ENCODE measurements at regions not wholly inside any gene's neighbourhood (a gene's known extent, or its start where the extent isn't known, plus 50 kb on each side); places are given as distances from the start of the nearest gene placed in this dataset.

- DNase-seq, result no peak
- intact Hi-C loops (cut with micrococcal nuclease), result no loop called here
- Mint-ChIP-seq H3K9me3 (no peaks in the 10 kb centered on the region), H3K36me3 (ENCODE audit: low read depth) (no peaks in the 10 kb centered on the region), H3K27me3 (ENCODE audit: low read depth) (no peaks in the 10 kb centered on the region), H3K4me1 (ENCODE audit: low read depth) (no peaks in the 10 kb centered on the region), H3K4me3 (no peak overlapping the region), H3K27ac (no peak overlapping the region)
- CTCF ChIA-PET, result no interaction called here
Observed at GRCh38 chr10:78181381-78182055, 147.9 kb downstream of the RPS24 start.

GRCh38 chr10:78182841-78183240 lies 149.2 kb downstream of the RPS24 start:
- no peaks in the 10 kb centered on the region for H3K9me3 Mint-ChIP-seq
- DNase-seq, result no peak
- H3K4me3 Mint-ChIP-seq, result no peak overlapping the region
- no peaks in the 10 kb centered on the region for H3K27me3 Mint-ChIP-seq (ENCODE audit: low read depth)
- H3K4me1 Mint-ChIP-seq (ENCODE audit: low read depth), result no peaks in the 10 kb centered on the region
- intact Hi-C loops (cut with micrococcal nuclease), result no loop called here
- H3K27ac Mint-ChIP-seq, result no peak overlapping the region
- no peaks in the 10 kb centered on the region for H3K36me3 Mint-ChIP-seq (ENCODE audit: low read depth)
- CTCF ChIA-PET, result no interaction called here

DNA sequence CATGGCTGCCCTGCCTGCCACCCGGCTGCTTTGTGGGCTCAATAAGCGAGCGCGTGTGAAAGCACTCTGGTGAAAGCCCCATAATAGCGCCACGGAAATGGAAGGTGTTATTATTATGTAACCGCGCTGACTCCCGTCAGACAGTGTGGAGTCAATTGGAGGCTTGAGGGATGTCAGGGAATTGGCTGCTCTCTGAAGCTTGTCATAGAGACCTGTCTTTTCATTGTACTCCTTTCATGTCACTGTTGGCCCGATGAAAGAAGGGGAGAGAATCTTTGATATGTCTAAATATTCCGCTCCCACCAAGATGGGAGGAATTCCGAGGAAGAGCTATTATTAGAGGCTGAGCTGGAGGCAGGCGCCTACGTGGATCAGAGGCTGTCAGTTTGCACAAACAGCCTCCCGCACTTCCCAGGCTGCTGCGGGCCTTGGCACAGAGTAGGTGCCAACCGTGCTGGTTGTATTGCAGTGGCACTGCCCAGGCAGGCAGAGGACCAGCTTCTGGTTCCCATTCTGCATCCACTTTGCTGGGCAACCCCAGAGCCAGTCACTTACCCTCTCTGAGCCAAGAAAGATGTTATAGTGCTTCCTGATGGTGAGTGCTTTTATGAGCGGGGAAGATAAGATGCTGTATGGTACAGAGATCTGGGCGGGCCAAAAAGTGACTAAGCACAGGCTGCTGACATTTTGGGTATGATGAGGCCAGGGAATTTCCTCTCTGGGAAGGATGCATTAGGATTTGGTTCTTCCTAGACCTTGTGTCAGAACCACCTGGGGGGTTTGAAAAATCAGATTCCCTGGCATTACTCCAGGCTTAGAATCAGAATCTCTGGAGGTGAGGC lies 151.4 kb downstream of the RPS24 start:
- no peaks in the 10 kb centered on the region for H3K4me1 Mint-ChIP-seq (ENCODE audit: low read depth)
- CTCF ChIA-PET, result no interaction called here

DNA sequence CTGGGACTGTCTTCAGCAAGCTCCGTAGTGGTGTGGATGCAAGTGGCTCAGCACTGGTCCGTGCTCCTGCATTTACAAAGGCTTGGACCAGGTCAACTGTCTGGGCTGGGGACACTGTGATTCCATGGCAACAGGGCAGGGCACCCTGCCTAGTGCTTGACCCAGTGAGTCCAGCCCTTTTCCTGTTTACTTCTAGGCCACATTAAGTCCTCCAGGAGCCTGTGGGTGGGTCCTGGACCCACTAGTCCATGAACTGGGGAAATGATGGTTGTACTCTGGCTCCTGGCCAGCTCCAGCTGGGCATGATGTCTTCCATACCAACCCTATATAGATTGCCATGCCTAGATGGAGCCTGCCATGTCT lies 152.0 kb downstream of the RPS24 start:
- Mint-ChIP-seq H3K27me3 (ENCODE audit: low read depth) (no peaks in the 10 kb centered on the region), H3K4me3 (no peak overlapping the region), H3K27ac (no peak overlapping the region), H3K9me3 (no peaks in the 10 kb centered on the region), H3K36me3 (ENCODE audit: low read depth) (no peaks in the 10 kb centered on the region), H3K4me1 (ENCODE audit: low read depth) (no peaks in the 10 kb centered on the region)
- CTCF ChIA-PET, result no interaction called here
- intact Hi-C loops (cut with micrococcal nuclease), result no loop called here
- DNase-seq, result no peak

More for the DNA sequence above, 151.4 kb downstream of the RPS24 start:
- Mint-ChIP-seq H3K36me3 (ENCODE audit: low read depth) (no peaks in the 10 kb centered on the region), H3K4me3 (no peak overlapping the region), H3K9me3 (no peaks in the 10 kb centered on the region), H3K27ac (no peak overlapping the region), H3K27me3 (ENCODE audit: low read depth) (no peaks in the 10 kb centered on the region)
- DNase-seq, result no peak
- intact Hi-C loops (cut with micrococcal nuclease), result no loop called here

- no peaks in the 10 kb centered on the region for H3K27me3 Mint-ChIP-seq (ENCODE audit: low read depth)
- no peaks in the 10 kb centered on the region for H3K9me3 Mint-ChIP-seq
- no peak for DNase-seq
- H3K36me3 Mint-ChIP-seq (ENCODE audit: low read depth), result no peaks in the 10 kb centered on the region
- no peaks in the 10 kb centered on the region for H3K4me1 Mint-ChIP-seq (ENCODE audit: low read depth)
- CTCF ChIA-PET, result no interaction called here
- intact Hi-C loops (cut with micrococcal nuclease), result no loop called here
- no peak overlapping the region for H3K27ac Mint-ChIP-seq
- no peak overlapping the region for H3K4me3 Mint-ChIP-seq
Observed at GRCh38 chr10:78186572-78186971, 152.9 kb downstream of the RPS24 start.

GRCh38 chr10:78187371-78187770 lies 153.7 kb downstream of the RPS24 start:
- CTCF ChIA-PET, result no interaction called here
- intact Hi-C loops (cut with micrococcal nuclease), result no loop called here
- no peaks in the 10 kb centered on the region for H3K4me1 Mint-ChIP-seq (ENCODE audit: low read depth)

DNA sequence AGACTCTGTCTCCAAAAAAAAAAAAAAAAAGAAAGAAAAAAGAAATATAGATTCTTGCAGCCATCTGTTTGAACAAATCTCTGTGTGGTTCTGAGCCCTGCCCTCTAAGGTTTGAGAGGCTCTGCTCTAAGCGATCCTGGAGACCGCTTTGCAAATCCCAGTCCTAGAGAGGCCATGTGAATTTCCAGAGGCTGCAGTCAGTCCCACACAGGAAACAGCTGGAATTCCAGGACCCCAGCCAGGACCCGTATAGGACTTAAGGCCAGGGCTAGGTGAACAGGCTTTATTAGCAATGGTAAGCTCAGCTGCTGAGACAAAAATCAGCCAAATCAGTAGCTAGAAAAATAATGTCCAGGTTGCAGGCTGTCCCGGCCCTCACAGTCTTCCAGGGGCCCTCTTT lies 154.8 kb downstream of the RPS24 start:
- no peak for DNase-seq
- Mint-ChIP-seq H3K4me1 (ENCODE audit: low read depth) (no peaks in the 10 kb centered on the region), H3K36me3 (ENCODE audit: low read depth) (no peaks in the 10 kb centered on the region), H3K27ac (no peak overlapping the region), H3K9me3 (peaks cover 3% of the 10 kb centered on the region), H3K4me3 (no peak overlapping the region), H3K27me3 (ENCODE audit: low read depth) (no peaks in the 10 kb centered on the region)
- CTCF ChIA-PET, result no interaction called here
- intact Hi-C loops (cut with micrococcal nuclease), result no loop called here

More at GRCh38 chr10:78187371-78187770, 153.7 kb downstream of the RPS24 start:
- Mint-ChIP-seq H3K4me3 (no peak overlapping the region), H3K36me3 (ENCODE audit: low read depth) (no peaks in the 10 kb centered on the region), H3K9me3 (no peaks in the 10 kb centered on the region), H3K27ac (no peak overlapping the region), H3K27me3 (ENCODE audit: low read depth) (no peaks in the 10 kb centered on the region)
- DNase-seq, result no peak

DNA sequence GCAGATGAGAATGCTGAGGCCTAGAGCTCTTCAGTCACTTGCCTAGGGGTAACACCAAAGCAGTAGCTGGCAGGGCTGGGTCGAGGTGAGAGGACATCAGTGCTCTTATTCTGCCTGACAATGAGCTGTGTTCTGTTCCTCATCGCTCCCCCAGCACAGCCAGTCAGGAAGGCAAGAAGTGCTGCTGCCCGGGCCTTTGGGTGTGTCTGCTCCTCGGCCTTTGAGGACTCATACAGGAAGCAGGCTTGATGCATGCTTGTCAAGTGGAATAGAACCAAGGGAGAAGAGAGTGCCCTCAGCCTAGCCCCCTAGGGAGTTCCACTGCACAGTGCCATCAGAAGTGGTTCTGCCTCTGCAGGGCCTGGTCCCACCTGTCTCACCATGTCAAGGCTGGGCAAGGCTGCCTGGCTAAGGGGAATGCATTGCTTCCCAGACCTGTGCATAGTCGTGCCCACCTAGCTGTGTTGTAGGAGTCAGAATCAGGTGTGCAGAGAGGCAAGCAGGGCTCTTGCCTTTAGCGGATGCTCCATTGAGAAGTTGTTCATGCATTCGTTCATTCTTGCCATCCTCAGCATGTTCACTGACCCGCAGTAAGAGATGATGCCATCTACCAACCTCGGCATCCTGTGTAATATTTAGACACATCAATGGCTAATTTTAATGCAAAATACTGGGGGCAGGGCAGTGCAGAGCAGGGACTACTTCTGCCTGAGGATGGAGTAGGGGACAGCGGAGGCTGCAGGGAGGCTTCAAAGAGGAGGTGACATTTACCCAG lies 156.6 kb downstream of the RPS24 start:
- intact Hi-C loops (cut with micrococcal nuclease), result no loop called here
- CTCF ChIA-PET, result no interaction called here
- no peaks in the 10 kb centered on the region for H3K27me3 Mint-ChIP-seq (ENCODE audit: low read depth)
- no peaks in the 10 kb centered on the region for H3K4me1 Mint-ChIP-seq (ENCODE audit: low read depth)
- H3K27ac Mint-ChIP-seq, result no peak overlapping the region
- no peak overlapping the region for H3K4me3 Mint-ChIP-seq
- no peaks in the 10 kb centered on the region for H3K36me3 Mint-ChIP-seq (ENCODE audit: low read depth)
- H3K9me3 Mint-ChIP-seq, result peaks cover 3% of the 10 kb centered on the region
- no peak for DNase-seq

DNA sequence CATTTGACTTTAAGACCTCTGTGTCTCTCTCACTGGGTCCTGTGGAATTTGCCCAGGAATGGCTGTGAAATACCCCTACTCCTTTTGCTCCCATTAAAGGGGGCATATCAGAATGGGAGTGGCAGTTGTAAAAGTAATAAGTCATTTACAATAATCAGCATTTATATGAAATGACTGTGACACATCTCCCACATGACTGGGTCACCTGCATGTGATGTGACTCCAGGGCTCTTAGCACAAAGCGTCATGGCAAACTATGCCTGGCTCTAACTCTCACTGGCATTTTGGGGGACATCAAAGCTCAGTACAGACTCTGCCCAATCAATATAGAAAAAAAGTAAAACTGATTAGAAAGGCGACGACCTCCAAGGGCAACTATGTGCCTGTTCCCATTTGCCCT lies 157.6 kb downstream of the RPS24 start:
- CTCF ChIA-PET, result no interaction called here
- Mint-ChIP-seq H3K9me3 (peaks cover 3% of the 10 kb centered on the region), H3K27ac (no peak overlapping the region), H3K36me3 (ENCODE audit: low read depth) (no peaks in the 10 kb centered on the region), H3K4me1 (ENCODE audit: low read depth) (no peaks in the 10 kb centered on the region), H3K4me3 (no peak overlapping the region), H3K27me3 (ENCODE audit: low read depth) (no peaks in the 10 kb centered on the region)
- no peak for DNase-seq
- intact Hi-C loops (cut with micrococcal nuclease), result no loop called here

DNA sequence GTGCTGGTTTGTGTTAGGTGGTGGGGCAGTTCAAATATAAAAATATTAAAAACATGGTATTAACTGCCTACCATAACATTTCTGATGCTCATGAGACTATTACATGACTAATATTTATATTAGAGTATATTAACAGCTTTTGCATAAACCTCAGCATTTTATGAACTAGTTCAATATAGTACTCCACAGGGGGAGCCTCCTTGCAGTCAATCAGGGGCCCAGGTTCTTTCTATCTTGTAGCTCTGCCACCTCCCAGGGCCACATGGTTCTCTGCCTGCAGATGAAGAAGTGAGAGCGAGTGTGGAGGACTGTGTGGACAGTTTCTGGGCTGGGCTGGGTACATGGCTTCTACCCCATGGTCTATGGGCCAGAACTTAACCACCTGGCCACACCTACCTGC lies 159.5 kb downstream of the RPS24 start:
- Mint-ChIP-seq H3K4me3 (no peak overlapping the region), H3K9me3 (peaks cover 3% of the 10 kb centered on the region), H3K27me3 (ENCODE audit: low read depth) (no peaks in the 10 kb centered on the region), H3K4me1 (ENCODE audit: low read depth) (no peaks in the 10 kb centered on the region), H3K27ac (no peak overlapping the region), H3K36me3 (ENCODE audit: low read depth) (no peaks in the 10 kb centered on the region)
- no peak for DNase-seq
- CTCF ChIA-PET, result no interaction called here
- intact Hi-C loops (cut with micrococcal nuclease), result no loop called here

DNA sequence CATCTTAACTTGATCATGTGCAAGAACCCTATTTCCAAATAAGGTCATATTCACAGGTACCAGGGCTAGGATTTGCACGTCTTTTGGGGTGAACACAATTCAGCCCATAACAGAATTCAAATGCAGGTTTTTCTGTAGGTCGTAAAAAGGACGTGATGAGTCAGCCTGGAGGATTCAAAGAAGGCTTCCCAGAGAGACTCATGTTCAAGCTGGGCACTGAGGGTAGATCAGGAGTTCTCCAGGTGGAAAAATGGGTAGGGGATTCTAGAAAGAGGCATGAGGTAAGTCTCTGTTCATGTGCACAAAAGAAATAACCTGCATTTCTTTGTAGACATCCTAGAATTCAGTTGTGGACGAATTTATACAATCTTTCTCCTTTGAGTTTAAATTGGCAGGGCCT lies 160.4 kb downstream of the RPS24 start:
- no peak overlapping the region for H3K4me3 Mint-ChIP-seq
- peaks cover 3% of the 10 kb centered on the region for H3K9me3 Mint-ChIP-seq
- H3K4me1 Mint-ChIP-seq (ENCODE audit: low read depth), result no peaks in the 10 kb centered on the region
- intact Hi-C loops (cut with micrococcal nuclease), result no loop called here
- H3K36me3 Mint-ChIP-seq (ENCODE audit: low read depth), result no peaks in the 10 kb centered on the region
- H3K27me3 Mint-ChIP-seq (ENCODE audit: low read depth), result no peaks in the 10 kb centered on the region
- DNase-seq, result no peak
- no peak overlapping the region for H3K27ac Mint-ChIP-seq
- CTCF ChIA-PET, result no interaction called here

DNA sequence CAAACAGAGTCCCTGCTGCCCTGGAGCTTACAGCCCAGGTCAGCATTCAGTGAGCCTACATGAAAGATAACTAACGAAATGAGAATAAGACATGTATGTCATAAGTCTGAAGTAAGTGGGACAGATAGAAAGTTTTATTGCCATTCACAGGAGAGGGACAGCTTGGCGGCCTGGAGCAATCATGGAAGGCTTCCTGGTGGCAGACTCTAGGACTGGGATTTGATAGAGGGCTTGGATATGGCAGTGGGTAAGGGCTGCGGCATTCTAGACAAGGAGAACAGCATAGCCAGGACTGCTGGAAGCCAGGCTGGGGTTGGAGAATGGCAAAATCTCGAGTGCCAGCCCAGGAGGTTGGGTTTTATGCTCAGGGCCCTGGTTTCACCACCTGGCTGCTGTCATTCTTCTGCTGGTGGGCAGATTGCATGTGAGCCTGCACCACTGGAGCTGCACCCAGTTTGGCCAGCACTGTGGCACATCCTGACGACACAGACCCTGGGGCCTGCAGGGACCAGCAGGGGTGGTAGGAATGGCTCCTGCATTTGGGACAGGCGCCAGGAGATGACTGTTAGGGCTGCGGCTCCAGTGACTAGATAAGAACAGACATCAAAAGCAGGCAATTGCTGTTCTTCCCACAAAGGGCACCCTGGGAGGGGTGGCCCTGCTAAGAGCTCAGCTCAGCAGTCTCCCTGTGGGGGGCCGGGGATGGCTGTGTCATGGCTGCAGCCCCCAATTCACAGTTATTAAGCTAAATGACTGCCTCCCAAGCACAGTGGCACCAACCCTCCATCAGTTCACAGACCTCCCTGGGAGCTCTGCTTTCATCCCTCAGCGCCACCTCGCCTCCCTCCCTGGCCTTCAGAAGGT lies 161.1 kb downstream of the RPS24 start:
- DNase-seq, result no peak
- Mint-ChIP-seq H3K27ac (no peak overlapping the region), H3K9me3 (peaks cover 3% of the 10 kb centered on the region), H3K4me1 (ENCODE audit: low read depth) (no peaks in the 10 kb centered on the region), H3K4me3 (no peak overlapping the region), H3K27me3 (ENCODE audit: low read depth) (no peaks in the 10 kb centered on the region), H3K36me3 (ENCODE audit: low read depth) (no peaks in the 10 kb centered on the region)
- intact Hi-C loops (cut with micrococcal nuclease), result no loop called here
- CTCF ChIA-PET, result no interaction called here

All from activated naive CD4-positive, alpha-beta T cell treated with anti-CD3 and anti-CD28 coated beads for 36 hours (primary cell).